ENCODE measurements at regions not wholly inside any gene's neighbourhood (a gene's known extent, or its start where the extent isn't known, plus 50 kb on each side); places are given as distances from the start of the nearest gene placed in this dataset.
"Not testable (repeated sequence)": the region's sequence is repeated elsewhere in the genome, so short reads cannot be mapped to it uniquely, and the experiment has no call there.

- Mint-ChIP-seq H3K9me3 (no peaks in the 10 kb centered on the region), H3K4me1 (no peaks in the 10 kb centered on the region), H3K27ac (no peak overlapping the region), H3K27me3 (no peaks in the 10 kb centered on the region), H3K4me3 (no peak overlapping the region), H3K36me3 (no peaks in the 10 kb centered on the region)
- ATAC-seq: no peak
Measured at GRCh38 chr2:210730672-210731071, 174.3 kb downstream of the CPS1 start.

GRCh38 chr2:210746826-210747225 is 190.4 kb downstream of the CPS1 start:
- ATAC-seq, H3K36me3 Mint-ChIP-seq: not testable (repeated sequence)

DNA sequence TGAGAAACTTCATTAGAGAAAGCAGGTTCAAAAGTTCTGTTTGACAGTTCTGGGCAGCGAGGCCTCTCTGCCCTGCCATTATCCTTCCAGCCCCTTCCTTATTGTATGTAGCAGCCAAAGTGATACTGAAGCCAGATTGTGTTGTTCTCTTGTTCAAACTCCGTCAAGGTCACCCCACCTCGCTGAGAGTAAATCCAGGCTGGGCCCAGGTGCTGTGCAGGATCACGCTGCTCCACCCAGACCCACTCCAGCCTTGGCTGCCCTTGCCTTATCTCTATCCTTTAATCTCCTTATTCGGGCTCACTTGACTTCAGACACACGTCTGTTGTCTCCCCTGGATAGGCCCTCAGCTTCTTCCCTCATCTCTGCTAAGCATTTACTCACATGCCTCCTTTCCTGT is 196.1 kb downstream of the CPS1 start:
- Mint-ChIP-seq H3K27me3 (no peaks in the 10 kb centered on the region), H3K4me1 (no peaks in the 10 kb centered on the region), H3K36me3 (no peaks in the 10 kb centered on the region), H3K4me3 (no peak overlapping the region), H3K9me3 (no peaks in the 10 kb centered on the region), H3K27ac (no peak overlapping the region)
- ATAC-seq: peak; percentile 32

More at GRCh38 chr2:210746826-210747225, 190.4 kb downstream of the CPS1 start:
- not testable (repeated sequence) for H3K9me3 Mint-ChIP-seq, H3K27ac Mint-ChIP-seq, H3K4me3 Mint-ChIP-seq, H3K4me1 Mint-ChIP-seq, H3K27me3 Mint-ChIP-seq

DNA sequence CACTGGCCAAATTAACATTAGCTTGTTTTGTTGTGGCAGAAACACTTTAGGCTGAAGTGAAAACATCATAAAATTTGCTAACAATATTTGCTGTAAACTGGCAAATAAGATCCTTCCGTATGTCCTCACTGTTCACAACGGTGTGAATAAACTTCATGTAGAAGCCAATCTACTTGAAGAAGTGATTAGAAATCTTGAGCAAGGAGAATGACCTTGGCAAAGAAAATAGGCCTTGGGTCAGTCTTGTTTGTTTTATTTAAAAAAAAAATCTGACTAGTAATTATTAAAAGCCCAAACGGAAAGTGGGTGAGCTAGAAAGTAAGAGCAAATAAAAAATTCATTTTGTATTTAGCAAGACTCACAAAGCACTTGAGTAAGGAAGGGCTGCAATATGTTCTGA is 197.0 kb downstream of the CPS1 start:
- Mint-ChIP-seq H3K9me3 (no peaks in the 10 kb centered on the region), H3K27ac (no peak overlapping the region), H3K4me1 (no peaks in the 10 kb centered on the region), H3K4me3 (no peak overlapping the region), H3K36me3 (no peaks in the 10 kb centered on the region), H3K27me3 (no peaks in the 10 kb centered on the region)
- no peak for ATAC-seq

DNA sequence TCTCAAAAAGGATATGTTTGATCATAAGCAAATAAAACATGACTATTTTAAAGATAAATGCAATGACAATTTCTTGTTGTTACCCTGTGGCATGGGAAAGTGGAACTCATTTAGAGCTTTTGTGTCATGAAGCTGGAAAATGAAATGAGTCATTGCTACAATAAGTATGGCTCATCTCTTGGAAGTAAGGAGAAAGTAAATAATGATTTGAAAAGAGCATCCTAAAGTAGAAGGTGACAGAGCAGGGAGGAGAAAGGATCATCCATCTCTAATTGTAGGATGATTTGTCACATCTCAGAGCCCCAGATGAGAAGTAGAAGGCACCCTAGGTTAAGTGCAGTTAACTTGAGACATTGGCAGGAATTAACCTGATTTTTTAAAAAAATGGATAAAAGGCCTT is 200.5 kb downstream of the CPS1 start:
- H3K27ac Mint-ChIP-seq: no peak overlapping the region
- no peak overlapping the region for H3K4me3 Mint-ChIP-seq
- no peaks in the 10 kb centered on the region for H3K9me3 Mint-ChIP-seq
- H3K36me3 Mint-ChIP-seq: no peaks in the 10 kb centered on the region
- no peaks in the 10 kb centered on the region for H3K27me3 Mint-ChIP-seq
- ATAC-seq: no peak
- H3K4me1 Mint-ChIP-seq: no peaks in the 10 kb centered on the region

- no peak overlapping the region for H3K27ac Mint-ChIP-seq
- H3K4me3 Mint-ChIP-seq: no peak overlapping the region
- no peaks in the 10 kb centered on the region for H3K36me3 Mint-ChIP-seq
- H3K27me3 Mint-ChIP-seq: no peaks in the 10 kb centered on the region
- H3K4me1 Mint-ChIP-seq: no peaks in the 10 kb centered on the region
- ATAC-seq: peak; percentile 50
- no peaks in the 10 kb centered on the region for H3K9me3 Mint-ChIP-seq
Measured at GRCh38 chr2:210762604-210763588, 206.5 kb downstream of the CPS1 start.

GRCh38 chr2:210768329-210768910 is 212.0 kb downstream of the CPS1 start:
- Mint-ChIP-seq H3K9me3 (peaks cover 9% of the 10 kb centered on the region), H3K27ac (no peak overlapping the region), H3K36me3 (no peaks in the 10 kb centered on the region), H3K4me3 (no peak overlapping the region), H3K27me3 (no peaks in the 10 kb centered on the region), H3K4me1 (no peaks in the 10 kb centered on the region)
- no peak for ATAC-seq

DNA sequence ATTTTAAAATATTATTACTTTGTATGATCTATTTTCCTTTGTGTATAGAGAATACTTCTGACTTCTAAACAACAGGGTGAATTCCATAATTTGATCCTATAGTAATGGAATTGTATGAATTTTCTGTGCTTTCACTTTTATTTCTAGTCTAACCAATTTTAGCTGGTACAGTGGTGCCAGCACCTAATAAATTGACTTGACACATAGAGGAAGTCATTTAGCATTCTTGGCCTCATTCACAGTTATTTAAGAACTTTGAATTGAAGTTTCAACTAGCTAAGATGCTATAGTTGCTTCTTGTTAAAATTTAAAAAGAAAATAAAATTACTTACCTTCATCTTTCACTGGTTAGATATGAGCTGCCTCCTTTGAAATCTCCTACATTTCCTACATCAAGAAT is 220.4 kb downstream of the CPS1 start:
- Mint-ChIP-seq H3K4me1 (no peaks in the 10 kb centered on the region), H3K27me3 (no peaks in the 10 kb centered on the region), H3K36me3 (no peaks in the 10 kb centered on the region), H3K4me3 (no peak overlapping the region), H3K27ac (no peak overlapping the region), H3K9me3 (peaks cover 11% of the 10 kb centered on the region)
- no peak for ATAC-seq

DNA sequence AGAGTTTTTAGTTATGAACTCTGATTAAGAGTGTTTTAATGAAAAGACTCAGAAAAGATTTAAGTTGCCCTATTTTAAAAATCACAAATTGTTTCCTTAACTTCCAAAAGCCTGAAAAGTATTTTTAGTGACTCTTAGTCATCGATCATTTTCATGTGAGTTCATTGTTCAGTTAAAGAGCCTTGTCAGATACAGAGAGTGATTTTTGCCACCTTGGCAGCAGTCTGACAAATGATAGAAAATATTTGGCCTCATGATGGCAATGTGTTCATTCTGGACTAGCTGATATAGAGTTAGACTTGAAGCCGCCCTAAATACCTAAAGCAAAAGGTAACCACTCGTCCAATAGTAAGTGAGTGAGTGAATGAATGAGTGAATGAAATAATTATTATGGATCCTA is 225.8 kb downstream of the CPS1 start:
- no peak overlapping the region for H3K27ac Mint-ChIP-seq

GRCh38 chr2:210787831-210788230 is 231.4 kb downstream of the CPS1 start:
- not testable (repeated sequence) for H3K4me1 Mint-ChIP-seq, H3K9me3 Mint-ChIP-seq, H3K27me3 Mint-ChIP-seq, H3K36me3 Mint-ChIP-seq, ATAC-seq, H3K27ac Mint-ChIP-seq, H3K4me3 Mint-ChIP-seq

More for the DNA sequence above, 225.8 kb downstream of the CPS1 start:
- no peak overlapping the region for H3K4me3 Mint-ChIP-seq
- no peaks in the 10 kb centered on the region for H3K27me3 Mint-ChIP-seq
- H3K4me1 Mint-ChIP-seq: no peaks in the 10 kb centered on the region
- no peak for ATAC-seq
- H3K36me3 Mint-ChIP-seq: no peaks in the 10 kb centered on the region
- H3K9me3 Mint-ChIP-seq: peaks cover 2% of the 10 kb centered on the region

GRCh38 chr2:210792000-210792399 is 235.6 kb downstream of the CPS1 start:
- Mint-ChIP-seq H3K27me3 (no peaks in the 10 kb centered on the region), H3K4me1 (no peaks in the 10 kb centered on the region), H3K27ac (no peak overlapping the region), H3K4me3 (no peak overlapping the region), H3K9me3 (no peaks in the 10 kb centered on the region), H3K36me3 (no peaks in the 10 kb centered on the region)
- peak; percentile 48 for ATAC-seq

GRCh38 chr2:210795506-210795905 is 239.1 kb downstream of the CPS1 start:
- ATAC-seq: no peak
- Mint-ChIP-seq H3K4me3 (no peak overlapping the region), H3K27me3 (no peaks in the 10 kb centered on the region), H3K4me1 (no peaks in the 10 kb centered on the region), H3K9me3 (no peaks in the 10 kb centered on the region), H3K27ac (no peak overlapping the region), H3K36me3 (no peaks in the 10 kb centered on the region)

- ATAC-seq: no peak
- no peak overlapping the region for H3K27ac Mint-ChIP-seq
- no peak overlapping the region for H3K4me3 Mint-ChIP-seq
- no peaks in the 10 kb centered on the region for H3K4me1 Mint-ChIP-seq
- no peaks in the 10 kb centered on the region for H3K36me3 Mint-ChIP-seq
- no peaks in the 10 kb centered on the region for H3K27me3 Mint-ChIP-seq
- H3K9me3 Mint-ChIP-seq: no peaks in the 10 kb centered on the region
Measured at GRCh38 chr2:210798180-210798579, 241.8 kb downstream of the CPS1 start.

DNA sequence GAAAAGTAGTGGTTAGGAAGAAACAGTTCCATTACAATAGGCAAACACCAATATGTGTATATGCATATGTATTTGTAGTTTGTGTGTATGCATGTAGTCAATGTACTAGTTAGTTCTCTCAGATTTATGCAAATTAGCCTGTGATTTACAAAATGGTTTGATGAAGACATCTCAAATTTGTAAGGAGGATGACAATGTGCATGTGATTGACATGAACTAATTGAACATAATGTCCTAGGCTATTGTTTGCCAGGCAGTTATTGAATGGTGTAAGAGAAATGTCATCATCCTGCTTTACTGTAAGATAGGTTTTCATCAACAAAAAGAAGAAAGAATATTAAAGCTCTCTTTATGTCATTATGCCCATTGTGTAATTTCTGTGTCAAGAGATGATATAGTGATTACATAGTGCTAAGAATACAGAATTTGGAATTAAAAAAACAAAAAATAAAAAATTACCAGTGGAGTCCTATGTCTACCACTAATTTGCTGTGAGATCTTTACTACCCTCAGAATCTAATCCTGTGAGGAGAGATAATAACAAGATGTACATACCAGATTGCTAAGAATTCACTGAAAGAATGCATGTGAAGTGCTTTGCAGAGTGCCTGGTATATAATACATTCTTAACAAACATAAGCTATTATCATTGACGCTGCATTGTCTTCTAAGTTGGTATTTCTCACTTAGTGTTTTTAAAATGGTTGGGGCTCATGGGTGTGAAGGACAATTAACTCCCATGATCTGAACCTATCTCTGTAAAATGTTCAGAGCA is 258.0 kb downstream of the CPS1 start:
- no peak overlapping the region for H3K27ac Mint-ChIP-seq
- no peaks in the 10 kb centered on the region for H3K36me3 Mint-ChIP-seq
- no peak overlapping the region for H3K4me3 Mint-ChIP-seq
- H3K4me1 Mint-ChIP-seq: no peaks in the 10 kb centered on the region
- ATAC-seq: no peak
- H3K27me3 Mint-ChIP-seq: no peaks in the 10 kb centered on the region
- H3K9me3 Mint-ChIP-seq: peaks cover 10% of the 10 kb centered on the region

GRCh38 chr2:210816769-210817168 is 260.4 kb downstream of the CPS1 start:
- no peaks in the 10 kb centered on the region for H3K27me3 Mint-ChIP-seq
- no peak for ATAC-seq
- H3K4me3 Mint-ChIP-seq: no peak overlapping the region
- no peaks in the 10 kb centered on the region for H3K36me3 Mint-ChIP-seq
- no peaks in the 10 kb centered on the region for H3K4me1 Mint-ChIP-seq
- H3K9me3 Mint-ChIP-seq: peaks cover 3% of the 10 kb centered on the region
- H3K27ac Mint-ChIP-seq: no peak overlapping the region

Measured in stimulated activated memory B cell treated with anti-CD40 and anti-IgM and Interleukin-4, amounts not matched to agents 10 μg/mL and 1 μg/mL and 100 μg/mL, for 72 hours (primary cell).